H7 (cell line): ENCODE measurements at regions not wholly inside any gene's neighbourhood (a gene's known extent, or its start where the extent isn't known, plus 50 kb on each side); places are given as distances from the start of the nearest gene placed in this dataset.
"Not testable (repeated sequence)": the region's sequence is repeated elsewhere in the genome, so short reads cannot be mapped to it uniquely, and the experiment has no call there.

Source experiments
- DNase-seq: peaks from one replicate; pipeline ENCODE4 v3.0.0; 2012
- H3K27me3 ChIP-seq: 2 replicates; pipeline ENCODE4 v1.6.0; 2011; ENCODE audit warnings: mild to moderate bottlenecking, low read length; ENCODE audit not compliant: control insufficient read depth, insufficient read depth
- H3K36me3 ChIP-seq: replicated peaks from 2 replicates; pipeline ENCODE4 v1.5.1; 2011; ENCODE audit warnings: low read length; ENCODE audit not compliant: control insufficient read depth, insufficient read depth
- H3K4me3 ChIP-seq: 2 replicates; pipeline ENCODE4 v1.5.1; 2011; ENCODE audit warnings: low read depth, mild to moderate bottlenecking, control low read depth, low read length, moderate library complexity; ENCODE audit not compliant: insufficient read depth

GRCh38 chr3:59189526-59189925 lies 139.7 kb upstream of the CFAP20DC start:
- Histone ChIP-seq H3K27me3 (no peaks in the 10 kb centered on the region), H3K4me3 (no peak overlapping the region), H3K36me3 (no peaks in the 10 kb centered on the region)
- no peak for DNase-seq

- no peak for DNase-seq
- Histone ChIP-seq H3K36me3 (no peaks in the 10 kb centered on the region), H3K27me3 (no peaks in the 10 kb centered on the region), H3K4me3 (no peak overlapping the region)
These were observed 136.9 kb upstream of the CFAP20DC start for GRCh38 chr3:59186725-59187124.

DNA sequence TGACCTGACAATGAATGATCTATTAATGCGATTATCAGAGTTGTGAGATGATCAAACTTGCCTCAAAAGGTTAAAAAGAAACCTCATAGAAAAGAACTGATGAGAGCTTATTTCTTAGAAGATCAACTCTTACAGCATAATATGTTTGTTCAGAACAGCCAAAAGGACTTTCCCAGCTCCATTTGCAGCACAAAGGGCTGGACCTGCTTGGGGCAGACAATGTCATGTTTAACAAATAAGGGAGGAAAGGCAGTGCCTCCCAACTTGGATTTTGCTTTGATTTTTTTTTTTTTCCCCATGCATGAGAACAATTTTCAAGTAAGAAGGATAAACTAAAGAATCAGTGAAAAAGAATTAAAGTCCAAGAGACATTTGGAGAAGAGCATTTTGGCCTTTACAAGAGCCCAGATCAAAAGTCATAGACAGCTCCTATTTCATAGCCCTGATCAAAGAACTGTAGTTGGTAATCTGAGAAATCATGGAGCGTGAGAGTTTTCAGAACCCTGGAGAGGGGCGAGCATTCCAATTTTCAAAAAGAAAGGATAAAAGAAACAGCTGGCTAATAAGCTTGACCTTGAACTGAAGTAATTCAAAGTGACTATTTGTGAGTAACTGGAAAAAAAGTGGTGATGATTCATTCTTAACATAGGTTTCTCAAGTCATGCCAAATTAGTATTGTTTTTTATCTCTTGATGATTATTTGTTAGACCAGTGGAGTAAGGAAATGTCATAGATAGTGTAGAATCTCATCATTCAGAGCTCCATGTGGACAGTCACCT lies 136.0 kb upstream of the CFAP20DC start:
- H3K4me3 ChIP-seq = no peak overlapping the region
- no peaks in the 10 kb centered on the region for H3K36me3 ChIP-seq
- no peak for DNase-seq
- no peaks in the 10 kb centered on the region for H3K27me3 ChIP-seq

DNA sequence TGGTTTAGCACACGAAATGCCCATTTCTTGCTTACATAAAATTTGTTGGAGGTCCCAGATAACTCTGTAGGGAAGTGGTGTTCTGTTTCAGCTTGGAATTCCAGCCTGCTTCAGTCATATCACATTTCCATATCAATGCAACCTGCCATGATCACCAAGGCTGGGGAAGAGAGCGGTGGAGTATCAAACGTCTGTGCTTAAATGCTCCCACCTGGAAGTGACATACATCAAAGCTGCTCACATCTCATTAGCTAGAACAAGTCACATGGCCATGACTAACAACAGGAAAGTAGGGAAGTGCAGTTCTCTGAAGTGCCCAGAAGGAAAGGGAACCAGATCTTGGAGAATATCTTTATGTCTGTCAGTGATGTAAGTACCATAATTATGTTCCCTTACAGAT lies 130.2 kb upstream of the CFAP20DC start:
- no peak for DNase-seq
- no peaks in the 10 kb centered on the region for H3K27me3 ChIP-seq
- no peak overlapping the region for H3K4me3 ChIP-seq
- H3K36me3 ChIP-seq = no peaks in the 10 kb centered on the region

GRCh38 chr3:59178698-59179097 lies 128.9 kb upstream of the CFAP20DC start:
- H3K27me3 ChIP-seq = no peaks in the 10 kb centered on the region
- H3K36me3 ChIP-seq = no peaks in the 10 kb centered on the region
- no peak overlapping the region for H3K4me3 ChIP-seq
- DNase-seq = no peak

GRCh38 chr3:59171491-59171890 lies 121.7 kb upstream of the CFAP20DC start:
- no peaks in the 10 kb centered on the region for H3K27me3 ChIP-seq
- H3K36me3 ChIP-seq = no peaks in the 10 kb centered on the region
- DNase-seq = no peak
- H3K4me3 ChIP-seq = no peak overlapping the region

DNA sequence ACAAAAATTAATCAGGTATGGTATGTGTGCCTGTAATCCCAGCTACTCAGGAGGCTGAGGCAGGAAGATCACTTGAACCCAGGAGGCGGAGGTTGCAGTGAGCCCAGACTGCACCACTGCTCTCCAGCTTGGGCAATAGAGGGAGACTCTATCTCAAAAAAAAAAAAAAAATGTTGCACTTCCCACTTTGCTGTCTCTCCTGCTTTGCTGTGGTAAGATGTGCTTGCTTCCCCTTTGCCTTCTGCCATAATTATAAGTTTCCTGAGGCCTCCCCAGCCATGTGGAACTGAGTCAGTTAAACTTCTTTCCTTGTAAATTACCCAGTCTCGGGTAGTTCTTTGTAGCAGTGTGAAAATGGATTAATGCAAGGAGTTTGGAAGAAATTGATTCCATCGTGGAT lies 120.3 kb upstream of the CFAP20DC start:
- DNase-seq, H3K27me3 ChIP-seq, H3K36me3 ChIP-seq: not testable (repeated sequence)

DNA sequence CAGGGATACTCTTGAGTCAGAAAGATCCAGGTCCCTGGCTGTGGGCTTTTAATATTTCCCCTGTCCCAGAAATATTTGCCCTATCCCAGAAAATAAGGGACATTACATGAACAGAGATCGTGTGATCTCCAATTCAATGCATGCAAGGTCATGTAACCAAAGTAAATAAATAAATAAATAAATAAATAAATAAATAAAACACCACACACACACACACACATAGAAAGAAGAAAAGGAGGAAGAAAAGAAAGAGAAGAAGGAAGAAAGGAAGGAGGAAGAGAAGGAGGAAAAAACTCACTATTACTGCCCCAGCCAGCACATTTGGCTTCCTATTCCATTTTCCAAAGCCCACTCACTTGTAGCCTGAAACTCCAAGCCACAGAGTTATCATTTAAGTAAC lies 117.9 kb upstream of the CFAP20DC start:
- H3K27me3 ChIP-seq = no peaks in the 10 kb centered on the region
- no peaks in the 10 kb centered on the region for H3K36me3 ChIP-seq
- DNase-seq = no peak
- no peak overlapping the region for H3K4me3 ChIP-seq

More for the DNA sequence above, 120.3 kb upstream of the CFAP20DC start:
- H3K4me3 ChIP-seq = not testable (repeated sequence)

DNA sequence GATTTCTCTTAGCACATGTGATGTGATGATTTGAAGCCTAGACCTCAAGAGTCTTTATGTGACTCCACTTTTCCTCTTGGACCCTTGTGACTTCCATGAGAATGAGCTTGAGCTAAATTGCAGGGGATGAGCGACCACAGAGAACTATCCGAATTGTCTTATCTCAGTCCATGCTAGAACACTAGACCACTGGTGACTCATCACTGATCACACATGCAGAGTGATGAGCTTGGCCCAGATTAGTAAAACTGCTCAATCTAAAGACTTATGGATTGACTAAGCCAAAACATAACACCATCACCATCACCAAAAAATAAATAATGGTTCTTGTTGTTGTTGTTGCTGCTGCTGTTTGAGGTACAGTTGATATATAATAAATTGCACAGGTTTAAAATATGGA lies 114.1 kb upstream of the CFAP20DC start:
- Histone ChIP-seq H3K27me3 (no peaks in the 10 kb centered on the region), H3K36me3 (no peaks in the 10 kb centered on the region), H3K4me3 (no peak overlapping the region)
- no peak for DNase-seq

GRCh38 chr3:59161048-59161447 lies 111.2 kb upstream of the CFAP20DC start:
- Histone ChIP-seq H3K27me3 (no peaks in the 10 kb centered on the region), H3K36me3 (no peaks in the 10 kb centered on the region), H3K4me3 (no peak overlapping the region)
- DNase-seq = no peak

DNA sequence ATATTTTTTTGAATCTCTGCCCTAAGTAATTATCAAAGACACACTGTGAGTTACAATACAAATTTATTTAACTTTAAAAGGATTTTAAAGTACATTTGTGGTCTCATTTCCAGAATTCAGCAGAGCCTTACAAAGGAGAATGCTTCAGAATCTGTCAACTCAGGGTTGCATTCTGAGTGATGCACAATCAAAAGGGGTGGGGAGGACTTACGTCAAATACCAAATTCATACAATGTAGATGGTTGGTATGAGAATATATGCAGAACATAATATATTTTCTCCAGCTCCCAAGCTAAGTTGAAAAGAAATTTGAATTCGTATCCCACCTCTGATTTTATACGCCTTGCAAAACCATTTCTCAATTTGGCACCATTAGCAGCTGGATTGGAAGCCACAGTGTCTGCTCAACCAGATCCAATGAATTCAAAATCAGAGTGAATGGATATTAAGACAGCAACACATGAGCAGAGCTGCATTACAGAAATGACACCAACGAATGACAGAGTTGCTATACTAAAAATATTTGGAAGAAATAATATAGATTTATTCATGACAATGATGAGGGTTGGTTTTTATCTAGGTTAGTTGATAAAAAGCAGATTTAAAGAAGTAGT lies 110.4 kb upstream of the CFAP20DC start:
- Histone ChIP-seq H3K4me3 (no peak overlapping the region), H3K27me3 (no peaks in the 10 kb centered on the region), H3K36me3 (no peaks in the 10 kb centered on the region)
- DNase-seq = no peak

- no peak overlapping the region for H3K4me3 ChIP-seq
- H3K27me3 ChIP-seq = no peaks in the 10 kb centered on the region
- H3K36me3 ChIP-seq = no peaks in the 10 kb centered on the region
- DNase-seq = no peak
These were observed 103.8 kb upstream of the CFAP20DC start for GRCh38 chr3:59153648-59154047.

GRCh38 chr3:59152943-59153342 lies 103.1 kb upstream of the CFAP20DC start:
- Histone ChIP-seq H3K27me3 (no peaks in the 10 kb centered on the region), H3K36me3 (no peaks in the 10 kb centered on the region), H3K4me3 (no peak overlapping the region)
- DNase-seq = no peak

- Histone ChIP-seq H3K36me3 (no peaks in the 10 kb centered on the region), H3K27me3 (no peaks in the 10 kb centered on the region), H3K4me3 (no peak overlapping the region)
- DNase-seq = no peak
These were observed 100.2 kb upstream of the CFAP20DC start for GRCh38 chr3:59150039-59150438.

DNA sequence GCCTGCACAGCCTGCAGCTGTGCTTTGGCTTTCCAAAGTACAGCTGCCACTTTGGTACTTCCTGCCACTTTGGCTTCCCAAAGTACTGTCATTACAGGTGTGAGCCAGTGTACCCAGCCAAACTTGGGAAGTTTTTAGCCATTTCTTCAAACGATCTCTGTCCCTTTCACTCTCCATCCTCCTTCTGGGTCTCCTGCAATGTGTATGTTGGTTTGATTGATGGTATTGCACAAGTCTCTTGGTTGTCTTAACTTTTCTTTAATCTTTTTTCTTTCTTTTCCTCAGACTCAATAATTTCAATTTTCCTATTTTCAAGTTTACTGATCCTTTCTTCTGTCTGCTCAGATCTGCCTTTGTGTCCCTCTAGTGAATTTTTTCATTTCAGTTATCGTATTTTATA lies 99.3 kb upstream of the CFAP20DC start:
- DNase-seq = no peak
- no peaks in the 10 kb centered on the region for H3K36me3 ChIP-seq
- no peak overlapping the region for H3K4me3 ChIP-seq
- H3K27me3 ChIP-seq = no peaks in the 10 kb centered on the region
